GM23248 (cell line): ENCODE measurements at regions not wholly inside any gene's neighbourhood (a gene's known extent, or its start where the extent isn't known, plus 50 kb on each side); places are given as distances from the start of the nearest gene placed in this dataset.
"Not testable (repeated sequence)": the region's sequence is repeated elsewhere in the genome, so short reads cannot be mapped to it uniquely, and the experiment has no call there.

Experiments used
- DNase-seq: peaks from one replicate; pipeline ENCODE4 v3.0.0-alpha.2; 2015
- H2AFZ ChIP-seq: fragments of 200-600 bp; sonication (generic); 2 replicates; pipeline ENCODE4 v1.6.1; 2016; ENCODE audit warnings: antibody characterized with exemption
- H3F3A ChIP-seq: fragments of 200-600 bp; sonication (generic); 2 replicates; pipeline ENCODE4 v1.6.1; 2016; ENCODE audit warnings: mild to moderate bottlenecking, antibody characterized with exemption, mixed run types; ENCODE audit not compliant: insufficient read depth
- H3K27ac ChIP-seq: fragments of 200-600 bp; sonication (generic); 2 replicates; pipeline ENCODE4 v1.5.1; 2016; ENCODE audit warnings: mild to moderate bottlenecking
- H3K27me3 ChIP-seq: fragments of 200-600 bp; sonication (generic); replicated peaks from 2 replicates; pipeline ENCODE4 v1.6.1; 2016; ENCODE audit warnings: mild to moderate bottlenecking; ENCODE audit not compliant: insufficient read depth
- H3K36me3 ChIP-seq: fragments of 200-600 bp; sonication (generic); 2 replicates; pipeline ENCODE4 v1.6.1; 2016; ENCODE audit warnings: low read depth, mild to moderate bottlenecking
- H3K4me1 ChIP-seq: fragments of 200-600 bp; sonication (generic); 2 replicates; pipeline ENCODE4 v1.6.1; 2016; ENCODE audit warnings: mild to moderate bottlenecking; ENCODE audit not compliant: insufficient read depth
- H3K4me2 ChIP-seq: fragments of 200-600 bp; sonication (generic); one replicate; pipeline ENCODE4 v1.6.1; 2016; ENCODE audit warnings: mild to moderate bottlenecking; ENCODE audit not compliant: unreplicated experiment
- H3K4me3 ChIP-seq: fragments of 200-600 bp; sonication (generic); 2 replicates; pipeline ENCODE4 v1.5.1; 2016; ENCODE audit warnings: mild to moderate bottlenecking
- H3K79me2 ChIP-seq: fragments of 200-600 bp; sonication (generic); 2 replicates; pipeline ENCODE4 v1.6.1; 2016; ENCODE audit warnings: mild to moderate bottlenecking; ENCODE audit not compliant: insufficient read depth
- H3K9ac ChIP-seq: fragments of 200-600 bp; sonication (generic); 2 replicates; pipeline ENCODE4 v1.6.1; 2016; ENCODE audit warnings: mild to moderate bottlenecking
- H3K9me2 ChIP-seq: fragments of 200-600 bp; sonication (generic); 2 replicates; pipeline ENCODE4 v1.6.1; 2016; ENCODE audit warnings: mixed run types, mild to moderate bottlenecking, moderate library complexity; ENCODE audit not compliant: insufficient read depth
- H3K9me3 ChIP-seq: fragments of 200-600 bp; sonication (generic); one replicate; pipeline ENCODE4 v1.6.1; 2017; ENCODE audit warnings: low read depth
- H4K20me1 ChIP-seq: fragments of 200-600 bp; sonication (generic); 2 replicates; pipeline ENCODE4 v1.6.0; 2016; ENCODE audit not compliant: insufficient read depth
- EZH2 ChIP-seq: fragments of 200-600 bp; sonication (generic); IDR thresholded peaks from 2 replicates; pipeline ENCODE4 v1.6.1; 2018; ENCODE audit warnings: antibody characterized with exemption, mild to moderate bottlenecking; ENCODE audit not compliant: insufficient read depth, poor library complexity, severe bottlenecking
- EZH2phosphoT487 ChIP-seq: fragments of 200-600 bp; sonication (generic); IDR thresholded peaks from 2 replicates; pipeline ENCODE4 v1.6.1; 2018; ENCODE audit warnings: antibody characterized with exemption, moderate library complexity, mild to moderate bottlenecking, low read depth; ENCODE audit not compliant: insufficient read depth
- WGBS, 2 experiments: methylation state at CpG; one replicate each; pipeline ENCODE4 v1.1.6; 2015 to 2017; ENCODE audit warnings: low lambda C conversion rate in 2 of 2, low coverage in 1 of 2; ENCODE audit errors: missing lambda C conversion rate in 2 of 2; 5-methylcytosine and 5-hydroxymethylcytosine counted together
- in situ Hi-C: fragments of 300-500 bp; cut with MboI; formaldehyde crosslinking; loops from 2 replicates; pipeline ENCODE4 v1.15.0; 2020

DNA sequence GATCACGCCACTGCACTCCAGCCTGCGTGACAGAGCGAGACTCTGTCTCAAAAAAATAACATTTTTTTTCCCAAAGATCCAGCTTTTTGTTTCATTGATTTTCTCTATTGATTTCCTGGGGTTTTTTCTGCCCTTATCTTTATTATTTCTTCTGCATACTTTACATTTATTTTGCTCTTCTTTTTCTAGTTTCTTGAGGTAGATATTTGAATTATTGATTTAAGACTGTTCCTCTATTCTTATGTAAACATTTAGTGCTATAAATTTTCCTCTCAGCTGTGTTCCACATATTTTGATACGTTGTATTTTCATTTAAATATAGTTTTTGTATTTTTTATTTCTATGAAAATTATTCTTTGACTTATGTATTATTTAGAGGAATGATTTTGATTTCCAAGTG lies 89.8 kb downstream of the TEX51 start:
- Histone ChIP-seq H3K79me2 (no peaks in the 10 kb centered on the region), H4K20me1 (no peaks in the 10 kb centered on the region), H3K27me3 (peaks cover 44% of the 10 kb centered on the region), H3K4me2 (no peak overlapping the region), H3K4me1 (no peaks in the 10 kb centered on the region), H2AFZ (no peak overlapping the region), H3K27ac (no peak overlapping the region), H3K4me3 (no peak overlapping the region), H3K9me2 (no peaks in the 10 kb centered on the region), H3K9ac (no peak overlapping the region), H3F3A (no peaks in the 10 kb centered on the region), H3K36me3 (no peaks in the 10 kb centered on the region), H3K9me3 (no peaks in the 10 kb centered on the region)
- DNase-seq: no peak
- WGBS, 2 experiments: 28 to 38% methylated on average over 4 of the region's 4 CpGs
- TF ChIP-seq EZH2phosphoT487 (no peak), EZH2 (no peak)
- in situ Hi-C loops: no loop called here

DNA sequence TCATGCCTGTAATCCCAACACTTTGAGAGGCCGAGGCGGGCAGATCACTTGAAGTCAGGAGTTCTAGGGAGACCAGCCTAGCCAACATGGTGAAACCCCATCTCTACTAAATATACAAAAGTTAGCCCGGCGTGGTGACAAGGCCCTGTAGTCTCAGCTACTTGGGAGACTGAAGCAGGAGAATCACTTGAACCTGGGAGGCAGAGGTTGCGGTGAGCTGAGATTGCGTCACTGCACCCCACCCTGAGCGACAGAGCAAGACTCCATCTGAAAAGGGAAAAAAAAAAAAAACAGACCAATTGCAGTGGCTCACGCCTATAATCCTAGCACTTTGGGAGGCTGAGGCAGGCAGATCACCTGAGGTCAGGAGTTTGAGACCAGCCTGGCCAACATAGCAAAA lies 90.4 kb downstream of the TEX51 start:
- H2AFZ ChIP-seq, in situ Hi-C loops, H3K9me3 ChIP-seq, H4K20me1 ChIP-seq, H3K27ac ChIP-seq, H3K4me3 ChIP-seq, H3F3A ChIP-seq, H3K36me3 ChIP-seq, H3K79me2 ChIP-seq, H3K4me1 ChIP-seq, H3K9ac ChIP-seq, H3K4me2 ChIP-seq, H3K9me2 ChIP-seq, DNase-seq: not testable (repeated sequence)
- 65 to 70% methylated on average over 8 of the region's 8 CpGs for WGBS, 2 experiments
- peaks cover 44% of the 10 kb centered on the region for H3K27me3 ChIP-seq

DNA sequence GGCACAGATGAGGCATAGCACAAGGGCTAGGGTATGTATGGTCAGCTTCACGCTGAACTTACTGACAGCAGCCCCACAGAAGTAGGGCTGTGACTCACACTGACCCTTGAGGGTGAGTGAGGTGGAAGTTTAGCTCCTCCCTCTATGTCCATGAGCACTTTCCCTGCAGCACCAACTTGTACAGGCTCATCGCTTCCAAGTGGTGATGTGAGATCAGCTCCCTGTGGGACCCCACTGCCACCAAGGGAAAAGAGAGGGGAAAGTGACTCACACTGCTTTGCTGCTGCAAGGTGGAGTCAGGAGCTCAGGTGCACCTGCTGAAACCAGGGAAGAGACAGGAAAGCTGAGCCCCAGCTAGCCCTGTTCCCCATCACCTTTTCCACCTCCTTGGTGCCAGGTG lies 91.5 kb downstream of the TEX51 start:
- DNase-seq: no peak
- Histone ChIP-seq H3K4me1 (no peaks in the 10 kb centered on the region), H3K9ac (no peak overlapping the region), H3K27ac (no peak overlapping the region), H3K27me3 (peaks cover 44% of the 10 kb centered on the region), H3K4me2 (no peak overlapping the region), H3K79me2 (no peaks in the 10 kb centered on the region), H4K20me1 (no peaks in the 10 kb centered on the region), H3K9me3 (no peaks in the 10 kb centered on the region), H3K36me3 (no peaks in the 10 kb centered on the region), H2AFZ (no peak overlapping the region), H3K4me3 (no peak overlapping the region), H3F3A (no peaks in the 10 kb centered on the region), H3K9me2 (no peaks in the 10 kb centered on the region)
- no peak for TF ChIP-seq EZH2
- no peak for TF ChIP-seq EZH2phosphoT487
- in situ Hi-C loops: no loop called here
- 64 to 90% methylated on average over 2 of the region's 2 CpGs for WGBS, 2 experiments

DNA sequence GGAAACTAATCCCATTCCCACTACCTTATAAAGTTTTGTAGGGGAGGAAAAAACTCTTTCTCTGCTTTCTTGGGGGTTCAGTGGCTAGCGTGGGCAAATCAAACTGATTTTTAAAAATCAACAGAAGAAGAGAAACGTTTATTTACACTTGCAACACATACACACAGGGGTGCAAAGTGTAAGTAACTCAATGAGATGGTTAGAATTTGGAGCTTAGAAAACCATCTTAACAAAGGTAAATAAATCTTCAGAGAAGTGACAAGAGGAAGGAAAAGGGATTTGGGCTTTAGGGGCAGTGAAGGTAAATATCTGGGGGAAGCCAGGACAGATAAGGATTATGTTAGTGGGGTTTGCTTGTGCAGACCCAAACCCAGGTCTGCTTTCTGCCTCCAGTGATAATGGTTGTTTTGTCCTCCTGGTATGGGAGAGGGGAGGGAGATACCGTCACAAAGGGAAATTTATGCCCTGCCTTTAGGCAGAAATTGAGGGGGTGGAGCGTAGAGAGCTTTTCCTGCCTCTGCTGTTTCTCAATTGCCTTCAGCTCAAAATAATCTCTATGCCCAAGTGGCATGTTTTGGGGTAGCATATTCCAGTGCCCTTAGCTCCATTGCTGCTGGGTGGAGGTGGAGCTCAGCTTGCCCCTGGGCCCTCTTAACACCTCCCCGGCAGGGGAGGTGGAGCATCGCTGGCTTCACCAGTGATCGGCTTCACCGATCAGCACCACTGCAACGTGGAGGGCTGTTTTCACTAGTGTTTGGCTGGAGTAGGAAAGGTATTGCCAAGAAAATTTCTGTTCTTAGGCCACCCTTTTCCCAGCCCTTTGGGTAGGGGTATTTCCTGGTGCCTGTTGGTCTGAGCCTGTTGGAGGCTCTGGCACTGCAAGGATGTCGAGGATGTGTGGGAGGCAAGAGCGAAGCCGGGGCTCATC lies 92.2 kb downstream of the TEX51 start:
- DNase-seq: no peak
- Histone ChIP-seq H3F3A (no peaks in the 10 kb centered on the region), H3K36me3 (no peaks in the 10 kb centered on the region), H3K4me3 (no peak overlapping the region), H3K9ac (no peak overlapping the region), H2AFZ (no peak overlapping the region), H3K27me3 (peaks cover 41% of the 10 kb centered on the region), H3K9me2 (no peaks in the 10 kb centered on the region), H3K27ac (no peak overlapping the region), H3K9me3 (no peaks in the 10 kb centered on the region), H4K20me1 (no peaks in the 10 kb centered on the region), H3K79me2 (no peaks in the 10 kb centered on the region), H3K4me1 (no peaks in the 10 kb centered on the region), H3K4me2 (no peak overlapping the region)
- TF ChIP-seq EZH2 (no peak), EZH2phosphoT487 (no peak)
- 40 to 45% methylated on average over 12 of the region's 12 CpGs for WGBS, 2 experiments
- in situ Hi-C loops: no loop called here

DNA sequence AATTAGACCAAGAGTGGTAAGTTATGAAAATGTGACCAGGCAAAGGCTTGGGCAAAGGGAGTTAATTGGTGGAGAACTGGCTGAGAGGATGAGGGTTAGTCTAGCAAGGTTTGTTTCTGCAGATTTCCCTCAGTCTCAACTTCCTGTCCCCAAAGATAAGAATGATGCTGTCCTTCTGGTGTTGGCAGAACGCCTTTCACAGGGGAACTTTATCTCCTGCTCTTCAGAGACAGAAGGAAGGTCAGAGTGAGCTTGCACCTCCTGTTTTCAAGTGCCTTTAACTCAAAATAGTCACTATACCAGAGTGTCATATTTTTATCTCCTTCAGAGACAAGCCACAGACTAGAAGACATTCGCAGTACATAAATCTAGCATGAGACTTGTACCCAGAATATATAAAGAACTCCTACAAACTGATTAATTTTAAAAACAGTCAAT lies 95.7 kb downstream of the TEX51 start:
- Histone ChIP-seq H3K4me3 (no peak overlapping the region), H3K9me2 (no peaks in the 10 kb centered on the region), H3K27me3 (peaks cover 15% of the 10 kb centered on the region; the same call in 1 of the 2 replicates), H3K36me3 (no peaks in the 10 kb centered on the region), H3K4me2 (no peak overlapping the region), H3K79me2 (no peaks in the 10 kb centered on the region), H3K4me1 (no peaks in the 10 kb centered on the region), H3F3A (no peaks in the 10 kb centered on the region), H2AFZ (no peak overlapping the region), H3K9ac (no peak overlapping the region), H3K9me3 (no peaks in the 10 kb centered on the region), H4K20me1 (no peaks in the 10 kb centered on the region), H3K27ac (no peak overlapping the region)
- no peak for DNase-seq
- in situ Hi-C loops: no loop called here
- WGBS, 2 experiments: 87% methylated on average over 2 of the region's 2 CpGs
- no peak for TF ChIP-seq EZH2
- no peak for TF ChIP-seq EZH2phosphoT487
